GM12878 (cell line): ENCODE measurements at regions not wholly inside any gene's neighbourhood (a gene's known extent, or its start where the extent isn't known, plus 50 kb on each side); places are given as distances from the start of the nearest gene placed in this dataset.

ENCODE experiments used
- BACH1 ChIP-seq: fragments of 450-650 bp; IDR thresholded peaks from 2 replicates; pipeline ENCODE4 v1.6.1; 2017; ENCODE audit warnings: mild to moderate bottlenecking, borderline replicate concordance
- CTCF ChIP-seq, 3 experiments: IDR thresholded peaks in 2 of 3; conservative IDR thresholded peaks in 1 of 3; 2 replicates each; pipeline ENCODE4 v1.5.1; 2011; ENCODE audit warnings: low read depth in 3 of 3, low read length in 3 of 3, mild to moderate bottlenecking in 3 of 3, control low read depth in 2 of 3, moderate library complexity in 2 of 3, inconsistent platforms in 1 of 3, mixed read lengths in 1 of 3; ENCODE audit not compliant: control insufficient read depth in 2 of 3, insufficient read depth in 1 of 3; ENCODE audit errors: extremely low read depth in 1 of 3
- RAD21 ChIP-seq: IDR thresholded peaks from 2 replicates; pipeline ENCODE4 v1.6.1; 2011; ENCODE audit warnings: mild to moderate bottlenecking, low read depth, low read length, moderate library complexity; ENCODE audit not compliant: insufficient read depth
- ZNF274 ChIP-seq: IDR thresholded peaks from one replicate; pipeline ENCODE4 v1.8.0; 2011; ENCODE audit not compliant: insufficient read length, insufficient read depth

- TF ChIP-seq RAD21 (no peak), CTCF (IDR thresholded peaks at IDR 0.05 in 2 of 3, conservative IDR thresholded peaks at IDR 0.05 in 1 of 3; ENCODE audit: control insufficient read depth in 2 of 3, extremely low read depth in 1 of 3, insufficient read depth in 1 of 3, low read depth in 3 of 3, low read length in 3 of 3) (no peak), BACH1 (no peak), ZNF274 (no peak)
Measured at GRCh38 chr2:15799432-15799827, 140.9 kb upstream of the MYCN start.
